GM18858 (cell line): ENCODE measurements at regions not wholly inside any gene's neighbourhood (a gene's known extent, or its start where the extent isn't known, plus 50 kb on each side); places are given as distances from the start of the nearest gene placed in this dataset.

Experiments
- ATAC-seq: cut with Tn5 transposase; IDR thresholded peaks from one replicate; pipeline ENCODE4 v1.9.1; 2021; ENCODE audit not compliant: unreplicated experiment

GRCh38 chr13:100870898-100871297 lies 196.3 kb upstream of the TMTC4 start:
- ATAC-seq: no peak

DNA sequence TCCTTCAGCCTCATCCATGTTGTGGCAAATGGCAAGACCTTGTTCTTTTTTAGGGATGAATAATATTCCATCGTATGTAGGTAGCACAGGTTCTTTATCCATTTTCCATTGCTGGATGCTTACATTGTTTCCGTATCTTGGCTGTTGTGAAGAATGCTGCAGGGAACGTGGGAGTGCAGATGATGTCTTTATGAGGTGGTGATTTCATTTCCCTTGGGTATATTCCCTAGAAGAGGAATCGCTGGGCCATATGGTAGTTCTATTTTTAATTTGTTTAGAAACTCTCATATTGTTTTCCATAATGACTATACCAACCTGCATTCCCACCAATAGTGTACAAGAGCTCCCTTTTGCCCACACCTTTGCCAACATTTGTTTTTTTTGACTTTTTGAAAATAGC lies 186.3 kb upstream of the TMTC4 start:
- ATAC-seq: no peak

GRCh38 chr13:100859861-100860260 lies 185.3 kb upstream of the TMTC4 start:
- no peak for ATAC-seq

GRCh38 chr13:100855151-100855550 lies 180.6 kb upstream of the TMTC4 start:
- no peak for ATAC-seq

- ATAC-seq: no peak
Observed at GRCh38 chr13:100854006-100854405, 179.4 kb upstream of the TMTC4 start.

DNA sequence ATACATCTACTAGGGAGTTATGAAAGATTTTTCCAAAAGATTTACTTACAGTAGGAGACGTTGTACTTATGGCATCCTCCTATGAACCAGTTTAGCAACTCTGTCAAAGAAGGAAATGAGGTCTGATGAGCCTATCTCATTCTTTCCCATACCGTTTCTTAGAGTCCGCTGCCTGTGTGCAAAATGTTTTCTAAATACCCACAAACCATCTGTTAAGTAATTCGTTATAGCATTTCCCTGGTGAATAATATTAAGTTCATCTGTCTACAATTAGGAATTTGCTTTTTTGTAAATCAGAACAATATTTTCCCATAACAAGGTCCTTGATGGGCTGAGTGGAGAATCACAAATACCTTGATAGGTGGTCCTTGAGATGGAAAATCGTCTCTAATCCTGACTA lies 178.8 kb upstream of the TMTC4 start:
- ATAC-seq: no peak

GRCh38 chr13:100852146-100852545 lies 177.6 kb upstream of the TMTC4 start:
- no peak for ATAC-seq

DNA sequence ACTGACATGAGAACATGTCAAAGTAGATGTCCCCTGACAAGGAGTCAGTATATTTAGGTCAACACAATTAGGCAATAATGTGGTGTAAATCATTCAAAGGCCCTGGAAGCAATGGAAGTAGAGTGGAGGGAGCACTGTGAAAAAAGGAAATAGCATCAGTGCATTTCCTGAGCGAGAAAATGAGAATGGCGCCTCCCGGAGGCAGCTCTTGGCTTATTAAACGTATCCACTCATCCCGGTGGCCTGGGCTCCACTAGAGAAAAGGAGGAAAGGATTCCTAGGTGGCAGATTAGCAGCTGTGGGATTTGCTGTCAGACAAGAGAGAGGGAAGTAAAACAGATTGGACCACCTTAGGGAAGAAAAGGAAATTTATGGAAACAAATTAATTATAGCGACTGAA lies 173.7 kb upstream of the TMTC4 start:
- no peak for ATAC-seq

DNA sequence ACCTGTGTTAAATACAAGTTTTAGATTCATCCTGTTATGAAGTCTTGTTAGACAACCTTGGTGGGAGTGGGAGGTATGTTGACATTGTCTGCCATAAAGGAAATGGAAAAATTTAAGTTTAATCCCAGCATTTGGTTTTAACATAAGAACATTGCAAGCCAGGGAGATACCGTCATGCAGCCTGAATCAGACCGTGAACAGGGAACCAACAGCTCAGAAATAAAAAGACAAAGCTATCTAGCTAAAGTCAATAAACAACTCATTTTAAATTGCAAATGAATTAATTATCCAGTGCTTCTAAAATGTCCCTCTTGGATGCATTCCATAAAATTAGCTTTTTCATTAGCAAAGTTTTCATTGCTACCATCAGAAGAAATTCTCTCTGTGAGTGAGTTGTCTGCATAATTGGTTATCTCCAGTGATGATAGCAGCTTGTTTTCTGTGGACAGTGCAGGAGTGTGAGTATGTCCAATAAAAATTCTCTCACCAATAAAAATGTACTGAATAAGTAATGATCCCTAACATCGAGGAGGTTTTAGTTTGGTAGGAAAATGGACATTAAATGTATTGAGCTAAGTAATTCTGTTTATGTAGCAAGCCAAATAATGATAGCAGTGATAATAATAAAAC lies 170.6 kb upstream of the TMTC4 start:
- no peak for ATAC-seq

DNA sequence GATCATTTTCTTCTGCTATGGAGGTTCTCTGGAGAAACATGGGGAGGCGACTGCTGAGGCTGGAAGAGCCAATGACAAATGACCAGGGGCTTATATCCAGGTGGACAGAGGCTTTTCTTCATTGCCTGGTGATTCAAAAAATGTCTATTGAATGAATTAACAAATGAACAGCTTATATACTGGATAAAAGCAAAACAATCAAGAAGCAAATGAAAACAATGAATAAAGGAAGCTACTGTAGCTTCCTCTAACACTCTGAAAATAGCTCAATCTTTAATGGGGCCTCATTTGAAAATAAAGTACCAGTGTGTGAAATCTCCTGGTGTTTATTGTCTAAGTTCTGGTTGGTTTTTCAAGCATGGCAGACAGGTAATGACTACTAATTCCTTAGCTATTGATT lies 167.5 kb upstream of the TMTC4 start:
- no peak for ATAC-seq

- ATAC-seq: no peak
Observed at GRCh38 chr13:100838387-100838786, 163.8 kb upstream of the TMTC4 start.

DNA sequence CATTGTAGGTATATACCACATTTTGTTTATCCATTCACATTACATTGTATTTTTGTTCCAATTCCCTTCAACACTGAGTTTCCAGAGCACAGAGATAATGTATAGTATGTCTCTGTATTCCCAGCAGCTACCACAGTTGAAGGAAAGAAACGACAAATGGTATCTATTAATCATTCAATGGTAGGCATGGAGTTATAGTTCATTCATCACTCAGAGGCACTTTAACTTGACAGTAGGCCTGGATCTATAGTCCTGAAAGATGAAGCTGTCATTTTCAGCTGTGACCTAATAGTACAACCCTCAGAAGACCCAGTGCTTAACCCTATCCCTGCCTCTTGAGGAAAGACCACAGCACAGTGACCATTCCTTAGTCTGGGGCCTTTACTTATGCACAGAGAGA lies 163.0 kb upstream of the TMTC4 start:
- ATAC-seq: no peak

- no peak for ATAC-seq
Observed at GRCh38 chr13:100836711-100837110, 162.1 kb upstream of the TMTC4 start.

DNA sequence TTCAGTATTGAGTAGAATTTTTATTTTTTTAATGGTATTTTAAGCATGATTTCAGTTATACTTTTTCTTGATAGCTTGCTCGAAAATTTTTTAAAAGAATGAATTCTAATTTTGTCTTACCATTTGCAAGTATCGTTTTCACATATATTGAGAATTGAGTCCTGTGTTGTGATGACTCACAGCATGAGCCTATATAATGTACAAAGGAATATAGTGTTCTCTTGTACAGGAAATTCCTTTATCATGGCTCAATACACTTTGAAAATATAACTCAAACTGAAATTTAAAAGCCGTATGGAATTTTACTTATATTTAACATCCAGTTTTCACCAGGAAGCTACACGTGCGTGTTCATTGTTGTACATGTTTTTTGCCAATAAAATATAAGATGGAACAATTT lies 161.1 kb upstream of the TMTC4 start:
- no peak for ATAC-seq

- ATAC-seq: no peak
Observed at GRCh38 chr13:100833427-100833826, 158.8 kb upstream of the TMTC4 start.

- no peak for ATAC-seq
Observed at GRCh38 chr13:100828226-100828625, 153.6 kb upstream of the TMTC4 start.

GRCh38 chr13:100827489-100828176 lies 153.0 kb upstream of the TMTC4 start:
- no peak for ATAC-seq

DNA sequence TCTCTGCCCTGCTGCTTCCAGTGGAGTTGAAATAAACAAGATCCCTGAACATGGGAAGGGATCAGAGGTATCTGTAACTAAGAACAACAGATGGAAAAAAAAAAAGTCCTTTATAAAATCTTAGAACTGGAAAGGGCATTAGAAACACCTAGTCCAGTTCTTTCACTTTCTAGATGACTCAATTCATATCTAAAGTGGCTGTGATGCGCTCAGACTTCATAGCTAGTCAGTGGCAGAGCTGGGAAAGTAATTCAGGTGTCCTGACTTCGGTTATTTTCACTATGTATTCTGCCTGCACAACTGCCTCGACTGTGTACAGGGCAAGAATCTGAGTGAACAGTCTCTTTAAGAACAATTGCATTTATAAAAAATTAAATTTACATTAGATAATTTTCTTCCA lies 151.8 kb upstream of the TMTC4 start:
- ATAC-seq: no peak

- no peak for ATAC-seq
Observed at GRCh38 chr13:100825557-100825956, 151.0 kb upstream of the TMTC4 start.

- no peak for ATAC-seq
Observed at GRCh38 chr13:100824366-100824765, 149.8 kb upstream of the TMTC4 start.

GRCh38 chr13:100823448-100823847 lies 148.9 kb upstream of the TMTC4 start:
- ATAC-seq: no peak

DNA sequence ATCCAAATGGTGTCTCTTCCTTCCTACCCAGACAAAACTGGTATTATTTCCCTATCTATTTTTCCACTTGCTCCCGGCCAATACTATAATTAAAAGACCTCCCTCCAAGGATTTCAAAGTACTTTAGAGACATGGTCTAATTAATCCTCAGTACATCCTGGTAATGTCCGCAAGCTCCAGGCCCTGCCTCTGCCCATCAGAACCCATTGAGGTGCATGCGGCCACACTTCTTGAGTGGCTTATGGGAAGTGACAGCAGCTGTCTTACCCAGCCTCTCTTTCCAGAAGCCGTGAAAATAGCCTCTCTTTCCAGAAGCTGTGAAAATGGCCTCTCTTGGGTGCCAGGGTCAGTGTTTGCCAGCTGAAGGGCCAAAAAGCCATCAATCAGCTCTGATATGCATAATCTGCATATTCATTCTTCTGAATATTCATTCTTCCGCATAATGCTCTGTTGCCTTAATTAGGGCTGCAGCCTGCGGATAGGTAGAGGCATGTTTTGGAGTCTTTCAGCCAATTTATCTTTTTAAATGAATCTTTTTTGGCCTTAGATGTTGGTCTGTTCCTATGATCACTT lies 148.4 kb upstream of the TMTC4 start:
- ATAC-seq: no peak

DNA sequence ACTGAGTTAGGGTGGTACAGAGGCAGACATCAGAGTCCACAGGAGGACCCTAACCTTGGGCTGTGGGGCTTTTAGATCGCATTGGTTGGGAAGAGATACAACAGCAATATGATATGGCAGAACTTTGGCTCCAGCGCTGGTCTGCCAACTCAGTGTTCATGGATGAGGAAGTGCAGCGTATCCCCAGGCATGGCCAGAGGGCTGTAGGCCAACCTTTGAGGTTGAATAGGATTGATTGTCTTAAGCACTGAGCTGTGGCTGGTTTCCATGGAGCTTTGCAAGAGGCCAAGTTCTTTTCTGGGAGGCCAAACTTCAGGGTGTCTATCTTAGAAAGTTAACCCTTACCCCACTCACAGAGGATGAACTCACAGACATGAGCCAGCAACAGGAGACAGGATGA lies 144.1 kb upstream of the TMTC4 start:
- ATAC-seq: no peak
